ENCODE measurements at regions not wholly inside any gene's neighbourhood (a gene's known extent, or its start where the extent isn't known, plus 50 kb on each side); places are given as distances from the start of the nearest gene placed in this dataset.

DNA sequence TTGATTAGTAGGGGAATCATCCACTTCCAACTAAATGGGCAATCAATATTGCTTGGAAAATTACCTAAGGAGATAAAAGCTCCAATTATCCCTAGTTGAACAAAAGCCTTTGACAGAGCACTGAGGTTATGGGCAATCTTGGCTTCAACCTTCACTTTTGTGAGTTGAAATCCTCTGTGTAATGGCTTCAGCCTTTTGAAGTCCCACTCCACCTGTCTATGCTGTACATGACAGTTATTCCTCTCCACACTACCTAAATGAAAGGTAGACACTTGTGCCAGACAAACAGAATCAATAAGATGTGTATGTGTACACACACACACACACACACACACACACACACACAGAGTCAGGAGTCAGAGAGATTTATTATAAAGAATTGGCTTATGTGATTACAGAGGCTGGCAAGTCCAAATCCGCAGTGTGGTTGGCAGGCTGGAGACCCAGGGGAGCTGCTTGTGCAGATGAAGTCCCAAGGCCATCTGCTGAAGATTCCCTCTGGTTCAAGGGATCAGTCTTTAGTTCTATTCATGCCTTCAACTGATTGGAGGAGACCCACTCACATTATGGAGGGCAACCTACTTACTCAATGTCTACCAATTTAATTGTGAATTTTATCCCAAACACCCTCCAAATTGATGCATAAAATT lies 164.8 kb upstream of the CDC14C start:
- Histone ChIP-seq H3K23ac (ENCODE audit: low read length) (no peak overlapping the region), H2BK15ac (replicated peaks; ENCODE audit: low read depth) (no peak overlapping the region), H3K79me1 (ENCODE audit: low read length) (no peaks in the 10 kb centered on the region), H4K5ac (ENCODE audit: low read length) (no peak overlapping the region), H2BK5ac (ENCODE audit: low read length) (no peak overlapping the region), H3K4ac (ENCODE audit: low read depth, low read length) (no peak overlapping the region), H3K36me3 (ENCODE audit: control insufficient read depth, insufficient read depth, low read length) (no peaks in the 10 kb centered on the region), H3K9ac (ENCODE audit: low read length) (no peak overlapping the region), H4K8ac (ENCODE audit: low read depth, low read length) (no peak overlapping the region), H3K27me3 (ENCODE audit: insufficient read depth, low read length, poor library complexity) (no peaks in the 10 kb centered on the region), H3K4me3 (ENCODE audit: low read length) (no peak overlapping the region), H2BK120ac (ENCODE audit: low read depth, low read length) (no peak overlapping the region), H3K27ac (ENCODE audit: low read depth, low read length) (no peak overlapping the region), H3K4me2 (ENCODE audit: low read length) (no peak overlapping the region), H3K56ac (ENCODE audit: low read length) (no peak overlapping the region), H2AK5ac (ENCODE audit: low read length) (no peak overlapping the region), H3K79me2 (ENCODE audit: control insufficient read depth, insufficient read depth, low read length) (no peaks in the 10 kb centered on the region), H3K4me1 (ENCODE audit: control insufficient read depth, low read depth, low read length) (no peaks in the 10 kb centered on the region), H3K18ac (ENCODE audit: low read length) (no peak overlapping the region)
- DNase-seq: no peak
- no CpG with 5 or more reads among the region's 1 CpG for WGBS (ENCODE audit: extremely low coverage, insufficient coverage, low lambda C conversion rate)

DNA sequence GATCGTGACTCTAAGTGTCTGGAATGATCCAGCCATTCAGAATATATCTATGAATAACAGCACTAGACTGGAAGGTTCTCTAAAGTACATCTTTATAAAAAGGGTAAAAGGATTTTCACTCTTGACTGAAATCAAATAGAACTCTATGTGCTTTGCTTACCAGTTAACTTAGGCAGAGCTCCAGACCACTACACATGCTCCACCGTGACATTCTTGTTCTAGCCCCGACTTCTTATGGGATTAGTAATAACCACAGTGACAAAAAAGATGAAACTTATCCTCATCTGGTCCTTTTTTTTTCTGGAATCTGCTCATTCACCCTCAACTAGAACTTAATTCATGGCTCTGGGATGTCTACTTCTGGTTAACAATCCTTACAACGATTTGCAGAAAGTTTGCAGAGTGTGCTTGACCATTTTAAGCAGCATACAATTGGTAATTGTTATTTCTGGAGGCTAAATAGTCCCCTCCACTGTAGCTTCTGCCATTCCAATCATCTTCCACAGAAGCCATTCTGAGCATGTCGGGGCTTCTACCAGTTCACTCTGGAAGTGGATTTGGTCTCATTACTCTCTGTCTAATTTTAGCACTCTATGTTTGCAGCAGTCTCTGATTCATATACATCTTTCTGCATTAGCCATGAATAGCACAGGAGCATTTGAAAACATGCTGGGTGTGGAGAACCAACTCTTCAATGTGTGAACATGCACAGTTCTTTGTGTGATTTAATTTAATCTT lies 163.7 kb upstream of the CDC14C start:
- WGBS (ENCODE audit: extremely low coverage, insufficient coverage, low lambda C conversion rate): no CpG with 5 or more reads among the region's 5 CpGs
- H3K4me2 ChIP-seq (ENCODE audit: low read length): no peak overlapping the region
- no peak overlapping the region for H2AK5ac ChIP-seq (ENCODE audit: low read length)
- no peak overlapping the region for H2BK120ac ChIP-seq (ENCODE audit: low read depth, low read length)
- H3K9ac ChIP-seq (ENCODE audit: low read length): no peak overlapping the region
- no peak overlapping the region for H3K23ac ChIP-seq (ENCODE audit: low read length)
- H4K5ac ChIP-seq (ENCODE audit: low read length): no peak overlapping the region
- H3K27ac ChIP-seq (ENCODE audit: low read depth, low read length): no peak overlapping the region
- no peak overlapping the region for H3K4ac ChIP-seq (ENCODE audit: low read depth, low read length)
- no peaks in the 10 kb centered on the region for H3K79me2 ChIP-seq (ENCODE audit: control insufficient read depth, insufficient read depth, low read length)
- H3K36me3 ChIP-seq (ENCODE audit: control insufficient read depth, insufficient read depth, low read length): no peaks in the 10 kb centered on the region
- no peak overlapping the region for H4K8ac ChIP-seq (ENCODE audit: low read depth, low read length)
- DNase-seq: no peak
- no peak overlapping the region for H3K18ac ChIP-seq (ENCODE audit: low read length)
- no peak overlapping the region for H2BK15ac ChIP-seq (replicated peaks; ENCODE audit: low read depth)
- H3K79me1 ChIP-seq (ENCODE audit: low read length): no peaks in the 10 kb centered on the region
- H3K56ac ChIP-seq (ENCODE audit: low read length): no peak overlapping the region
- no peak overlapping the region for H2BK5ac ChIP-seq (ENCODE audit: low read length)
- H3K4me1 ChIP-seq (ENCODE audit: control insufficient read depth, low read depth, low read length): no peaks in the 10 kb centered on the region
- no peaks in the 10 kb centered on the region for H3K27me3 ChIP-seq (ENCODE audit: insufficient read depth, low read length, poor library complexity)
- no peak overlapping the region for H3K4me3 ChIP-seq (ENCODE audit: low read length)

DNA sequence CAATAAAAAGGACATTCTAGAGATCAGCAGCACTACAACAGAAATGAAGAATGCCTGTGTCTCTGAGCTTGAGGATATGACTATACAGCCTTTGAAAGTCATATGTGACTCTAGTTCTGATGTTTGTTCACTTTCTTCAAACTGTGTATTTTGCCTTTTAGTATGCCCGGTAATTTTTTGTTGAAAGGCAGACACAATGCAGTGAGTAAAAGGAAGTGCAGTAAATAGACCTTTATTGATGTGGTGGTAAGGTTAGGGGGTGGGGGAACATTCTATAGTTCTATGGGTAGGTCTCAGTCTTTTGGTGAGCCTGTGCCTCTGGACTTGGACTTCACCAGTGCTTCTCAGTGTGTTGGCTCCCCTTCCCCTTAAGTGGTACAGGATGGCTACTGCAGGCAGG lies 143.5 kb upstream of the CDC14C start:
- Histone ChIP-seq H3K79me2 (ENCODE audit: control insufficient read depth, insufficient read depth, low read length) (no peaks in the 10 kb centered on the region), H3K36me3 (ENCODE audit: control insufficient read depth, insufficient read depth, low read length) (no peaks in the 10 kb centered on the region), H3K4me1 (ENCODE audit: control insufficient read depth, low read depth, low read length) (no peaks in the 10 kb centered on the region), H2BK5ac (ENCODE audit: low read length) (no peak overlapping the region), H3K79me1 (ENCODE audit: low read length) (no peaks in the 10 kb centered on the region), H3K9ac (ENCODE audit: low read length) (no peak overlapping the region), H3K27me3 (ENCODE audit: insufficient read depth, low read length, poor library complexity) (no peaks in the 10 kb centered on the region), H4K8ac (ENCODE audit: low read depth, low read length) (no peak overlapping the region), H3K4ac (ENCODE audit: low read depth, low read length) (no peak overlapping the region), H2AK5ac (ENCODE audit: low read length) (no peak overlapping the region), H3K4me3 (ENCODE audit: low read length) (no peak overlapping the region), H3K56ac (ENCODE audit: low read length) (no peak overlapping the region), H2BK120ac (ENCODE audit: low read depth, low read length) (no peak overlapping the region), H3K27ac (ENCODE audit: low read depth, low read length) (no peak overlapping the region), H2BK15ac (replicated peaks; ENCODE audit: low read depth) (no peak overlapping the region), H4K5ac (ENCODE audit: low read length) (no peak overlapping the region), H3K18ac (ENCODE audit: low read length) (no peak overlapping the region), H3K23ac (ENCODE audit: low read length) (no peak overlapping the region), H3K4me2 (ENCODE audit: low read length) (no peak overlapping the region)
- DNase-seq: no peak
- WGBS (ENCODE audit: extremely low coverage, insufficient coverage, low lambda C conversion rate): no CpG with 5 or more reads among the region's 1 CpG

DNA sequence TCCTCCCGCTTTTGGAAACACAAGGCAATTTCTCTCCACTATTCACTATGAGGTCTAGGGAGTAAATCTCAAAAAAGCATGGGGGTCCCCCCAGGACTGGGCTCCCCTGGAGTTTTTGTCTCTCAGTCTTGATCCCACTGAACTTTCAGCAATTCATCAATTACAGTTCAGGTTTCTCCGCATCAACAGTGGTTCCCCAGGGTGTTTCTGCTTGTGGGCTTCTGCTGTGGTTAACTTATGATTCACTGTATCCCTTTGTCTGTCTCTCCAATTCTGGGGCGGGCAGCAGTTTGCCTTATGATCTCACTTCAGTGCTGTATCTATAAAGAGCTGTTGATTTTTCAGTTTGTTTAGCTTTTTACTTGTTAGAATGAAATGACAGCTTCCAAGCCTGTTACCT lies 142.6 kb upstream of the CDC14C start:
- H3K4ac ChIP-seq (ENCODE audit: low read depth, low read length): no peak overlapping the region
- H3K79me1 ChIP-seq (ENCODE audit: low read length): no peaks in the 10 kb centered on the region
- no peak overlapping the region for H2BK5ac ChIP-seq (ENCODE audit: low read length)
- no peak overlapping the region for H3K56ac ChIP-seq (ENCODE audit: low read length)
- DNase-seq: no peak
- no CpG with 5 or more reads among the region's 3 CpGs for WGBS (ENCODE audit: extremely low coverage, insufficient coverage, low lambda C conversion rate)
- H3K27ac ChIP-seq (ENCODE audit: low read depth, low read length): no peak overlapping the region
- no peak overlapping the region for H3K4me3 ChIP-seq (ENCODE audit: low read length)
- no peak overlapping the region for H4K5ac ChIP-seq (ENCODE audit: low read length)
- no peak overlapping the region for H2BK120ac ChIP-seq (ENCODE audit: low read depth, low read length)
- no peak overlapping the region for H3K9ac ChIP-seq (ENCODE audit: low read length)
- no peak overlapping the region for H4K8ac ChIP-seq (ENCODE audit: low read depth, low read length)
- H3K36me3 ChIP-seq (ENCODE audit: control insufficient read depth, insufficient read depth, low read length): no peaks in the 10 kb centered on the region
- no peak overlapping the region for H2AK5ac ChIP-seq (ENCODE audit: low read length)
- H3K4me1 ChIP-seq (ENCODE audit: control insufficient read depth, low read depth, low read length): no peaks in the 10 kb centered on the region
- H3K79me2 ChIP-seq (ENCODE audit: control insufficient read depth, insufficient read depth, low read length): no peaks in the 10 kb centered on the region
- no peak overlapping the region for H3K4me2 ChIP-seq (ENCODE audit: low read length)
- no peak overlapping the region for H2BK15ac ChIP-seq (replicated peaks; ENCODE audit: low read depth)
- H3K18ac ChIP-seq (ENCODE audit: low read length): no peak overlapping the region
- H3K23ac ChIP-seq (ENCODE audit: low read length): no peak overlapping the region
- H3K27me3 ChIP-seq (ENCODE audit: insufficient read depth, low read length, poor library complexity): no peaks in the 10 kb centered on the region

DNA sequence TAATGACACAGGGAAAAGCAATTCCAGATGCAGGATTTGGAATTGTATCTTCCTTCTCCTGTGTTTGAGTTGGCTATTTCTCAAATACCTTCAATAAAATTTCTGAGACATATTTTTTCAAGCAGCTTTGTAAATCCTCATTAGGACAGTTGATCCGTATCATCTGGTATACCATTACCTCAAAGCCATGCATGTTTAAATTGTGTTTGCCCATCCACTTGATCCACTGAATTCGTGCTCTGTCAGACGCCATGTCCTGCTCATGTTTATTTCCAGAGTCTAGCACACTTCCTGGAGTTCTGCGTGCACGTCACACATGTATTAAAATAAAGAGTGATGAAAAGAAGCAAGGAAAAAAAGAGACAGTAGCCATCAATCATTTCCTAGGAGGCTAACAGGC lies 141.8 kb upstream of the CDC14C start:
- Histone ChIP-seq H3K4me2 (ENCODE audit: low read length) (no peak overlapping the region), H2AK5ac (ENCODE audit: low read length) (no peak overlapping the region), H3K27me3 (ENCODE audit: insufficient read depth, low read length, poor library complexity) (no peaks in the 10 kb centered on the region), H2BK120ac (ENCODE audit: low read depth, low read length) (no peak overlapping the region), H3K79me2 (ENCODE audit: control insufficient read depth, insufficient read depth, low read length) (no peaks in the 10 kb centered on the region), H3K4ac (ENCODE audit: low read depth, low read length) (no peak overlapping the region), H2BK5ac (ENCODE audit: low read length) (no peak overlapping the region), H2BK15ac (replicated peaks; ENCODE audit: low read depth) (no peak overlapping the region), H4K5ac (ENCODE audit: low read length) (no peak overlapping the region), H3K4me3 (ENCODE audit: low read length) (no peak overlapping the region), H3K23ac (ENCODE audit: low read length) (no peak overlapping the region), H4K8ac (ENCODE audit: low read depth, low read length) (no peak overlapping the region), H3K18ac (ENCODE audit: low read length) (no peak overlapping the region), H3K27ac (ENCODE audit: low read depth, low read length) (no peak overlapping the region), H3K4me1 (ENCODE audit: control insufficient read depth, low read depth, low read length) (no peaks in the 10 kb centered on the region), H3K79me1 (ENCODE audit: low read length) (no peaks in the 10 kb centered on the region), H3K36me3 (ENCODE audit: control insufficient read depth, insufficient read depth, low read length) (no peaks in the 10 kb centered on the region), H3K56ac (ENCODE audit: low read length) (no peak overlapping the region), H3K9ac (ENCODE audit: low read length) (no peak overlapping the region)
- no peak for DNase-seq
- WGBS (ENCODE audit: extremely low coverage, insufficient coverage, low lambda C conversion rate): no CpG with 5 or more reads among the region's 5 CpGs

DNA sequence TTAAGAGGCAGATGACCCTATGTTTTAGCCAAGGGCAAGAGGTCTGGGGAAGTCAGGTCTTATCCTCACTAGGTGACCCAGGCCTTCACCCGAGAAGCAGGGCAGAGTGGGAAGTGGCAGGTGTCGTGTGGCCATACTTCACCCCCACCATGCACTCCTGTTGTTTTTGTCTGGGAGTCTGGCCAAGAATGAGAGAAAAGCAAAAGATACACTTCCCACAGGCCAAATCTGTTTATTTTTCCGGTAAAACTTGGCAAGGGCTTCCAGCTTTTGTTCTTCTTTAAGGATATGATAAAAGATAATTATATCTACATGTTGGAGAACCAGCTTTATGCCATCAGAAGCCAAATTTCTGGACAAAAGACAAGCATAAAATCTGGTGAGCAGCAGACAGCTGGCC lies 137.4 kb upstream of the CDC14C start:
- WGBS (ENCODE audit: extremely low coverage, insufficient coverage, low lambda C conversion rate): no CpG with 5 or more reads among the region's 3 CpGs
- DNase-seq: no peak
- H2BK5ac ChIP-seq (ENCODE audit: low read length): no peak overlapping the region
- H3K4ac ChIP-seq (ENCODE audit: low read depth, low read length): no peak overlapping the region
- no peaks in the 10 kb centered on the region for H3K4me1 ChIP-seq (ENCODE audit: control insufficient read depth, low read depth, low read length)
- H3K4me2 ChIP-seq (ENCODE audit: low read length): no peak overlapping the region
- H2BK15ac ChIP-seq (replicated peaks; ENCODE audit: low read depth): no peak overlapping the region
- no peak overlapping the region for H3K56ac ChIP-seq (ENCODE audit: low read length)
- H3K23ac ChIP-seq (ENCODE audit: low read length): no peak overlapping the region
- H3K79me2 ChIP-seq (ENCODE audit: control insufficient read depth, insufficient read depth, low read length): no peaks in the 10 kb centered on the region
- no peaks in the 10 kb centered on the region for H3K27me3 ChIP-seq (ENCODE audit: insufficient read depth, low read length, poor library complexity)
- H4K8ac ChIP-seq (ENCODE audit: low read depth, low read length): no peak overlapping the region
- no peak overlapping the region for H2AK5ac ChIP-seq (ENCODE audit: low read length)
- no peaks in the 10 kb centered on the region for H3K79me1 ChIP-seq (ENCODE audit: low read length)
- no peak overlapping the region for H3K27ac ChIP-seq (ENCODE audit: low read depth, low read length)
- no peak overlapping the region for H3K4me3 ChIP-seq (ENCODE audit: low read length)
- H3K9ac ChIP-seq (ENCODE audit: low read length): no peak overlapping the region
- H2BK120ac ChIP-seq (ENCODE audit: low read depth, low read length): no peak overlapping the region
- H3K36me3 ChIP-seq (ENCODE audit: control insufficient read depth, insufficient read depth, low read length): no peaks in the 10 kb centered on the region
- H4K5ac ChIP-seq (ENCODE audit: low read length): no peak overlapping the region
- no peak overlapping the region for H3K18ac ChIP-seq (ENCODE audit: low read length)
